ENCODE measurements at regions not wholly inside any gene's neighbourhood (a gene's known extent, or its start where the extent isn't known, plus 50 kb on each side); places are given as distances from the start of the nearest gene placed in this dataset.

DNA sequence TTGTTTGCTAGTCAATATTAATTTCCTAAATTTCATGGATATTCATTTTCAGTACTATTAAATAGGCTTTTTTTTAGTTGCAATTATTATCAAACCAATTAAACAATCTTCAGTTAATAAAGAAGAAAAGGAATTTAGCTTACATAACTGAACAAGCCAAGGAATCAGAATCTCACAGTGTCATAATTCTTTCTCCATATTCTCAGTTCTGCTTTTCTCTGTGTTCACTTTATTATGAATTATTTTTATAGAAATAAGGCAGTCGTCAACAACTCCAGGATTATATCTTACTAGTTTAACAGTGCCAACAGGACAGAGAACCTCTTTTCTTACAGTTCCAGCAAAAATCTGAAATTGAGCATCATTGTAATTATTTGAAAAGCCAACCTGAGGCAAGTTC, 221.7 kb downstream of the CGGBP1 start:
- Histone ChIP-seq H4K20me1 (ENCODE audit: insufficient read depth, low read length) (no peaks in the 10 kb centered on the region), H3K9ac (ENCODE audit: insufficient read depth, low read depth, low read length) (no peak overlapping the region), H3K4me3 (replicated peaks in 1 of 3; ENCODE audit: insufficient read depth in 1 of 3, low read depth in 2 of 3, low read length in 3 of 3) (no peak overlapping the region), H3K4me1 (ENCODE audit: insufficient read depth, low read length) (no peaks in the 10 kb centered on the region), H3K27ac (ENCODE audit: extremely low read length, insufficient read depth, low read length) (no peak overlapping the region), H3K27me3 (ENCODE audit: control insufficient read depth in 1 of 2, insufficient read depth in 2 of 2, low read length in 2 of 2) (no peaks in the 10 kb centered on the region), H2AFZ (ENCODE audit: low read length) (no peak overlapping the region), H3K9me3 (ENCODE audit: low read length) (no peaks in the 10 kb centered on the region), H3K4me2 (ENCODE audit: low read depth, low read length) (no peak overlapping the region), H3K79me2 (ENCODE audit: insufficient read depth, low read length) (no peaks in the 10 kb centered on the region), H3K36me3 (replicated peaks in 1 of 2; ENCODE audit: control insufficient read depth in 1 of 2, insufficient read depth in 2 of 2, low read length in 2 of 2) (no peaks in the 10 kb centered on the region)
- no peak for DNase-seq (ENCODE audit: low spot score)
- no TSS peak for BruUV-seq (replicated peaks)
- intact Hi-C loops (cut with micrococcal nuclease; ENCODE audit: unreplicated experiment): no loop called here
- POLR2A ChIA-PET: no interaction called here
- in situ Hi-C loops (cut with HindIII; ENCODE audit: extremely low pct_ligation_motif_present, low pct_unique_long_range_greater_than_20kb): no loop called here
- TF ChIP-seq ZNF503 (CRISPR knock-in tag; IDR thresholded peaks at IDR 0.05) (no peak), ZNF598 (CRISPR knock-in tag; IDR thresholded peaks at IDR 0.05; ENCODE audit: borderline replicate concordance) (no peak), KDM4B (CRISPR knock-in tag; IDR thresholded peaks at IDR 0.05) (no peak), ZNF207 (IDR thresholded peaks at IDR 0.05; ENCODE audit: borderline replicate concordance) (no peak), SIN3A (IDR thresholded peaks at IDR 0.05; ENCODE audit: borderline replicate concordance, low read depth, low read length) (no peak), IRF9 (CRISPR knock-in tag; IDR thresholded peaks at IDR 0.05; ENCODE audit: borderline replicate concordance) (no peak), ZNF446 (CRISPR knock-in tag; IDR thresholded peaks at IDR 0.05) (no peak), ZKSCAN8 (CRISPR knock-in tag; IDR thresholded peaks at IDR 0.05; ENCODE audit: borderline replicate concordance) (no peak), KDM6A (CRISPR knock-in tag; IDR thresholded peaks at IDR 0.05; ENCODE audit: low read depth) (no peak), GMEB2 (CRISPR knock-in tag; IDR thresholded peaks at IDR 0.05; ENCODE audit: low read depth) (no peak), TEF (CRISPR knock-in tag; IDR thresholded peaks at IDR 0.05) (no peak), SP5 (CRISPR knock-in tag; IDR thresholded peaks at IDR 0.05; ENCODE audit: borderline replicate concordance, low read depth) (no peak)
- TF ChIP-seq, protein P1, sequence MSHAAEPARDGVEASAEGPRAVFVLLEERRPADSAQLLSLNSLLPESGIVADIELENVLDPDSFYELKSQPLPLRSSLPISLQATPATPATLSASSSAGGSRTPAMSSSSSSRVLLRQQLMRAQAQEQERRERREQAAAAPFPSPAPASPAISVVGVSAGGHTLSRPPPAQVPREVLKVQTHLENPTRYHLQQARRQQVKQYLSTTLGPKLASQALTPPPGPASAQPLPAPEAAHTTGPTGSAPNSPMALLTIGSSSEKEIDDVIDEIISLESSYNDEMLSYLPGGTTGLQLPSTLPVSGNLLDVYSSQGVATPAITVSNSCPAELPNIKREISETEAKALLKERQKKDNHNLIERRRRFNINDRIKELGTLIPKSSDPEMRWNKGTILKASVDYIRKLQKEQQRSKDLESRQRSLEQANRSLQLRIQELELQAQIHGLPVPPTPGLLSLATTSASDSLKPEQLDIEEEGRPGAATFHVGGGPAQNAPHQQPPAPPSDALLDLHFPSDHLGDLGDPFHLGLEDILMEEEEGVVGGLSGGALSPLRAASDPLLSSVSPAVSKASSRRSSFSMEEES (CRISPR knock-in tag; IDR thresholded peaks at IDR 0.05): no peak
- TF ChIP-seq, protein P2, sequence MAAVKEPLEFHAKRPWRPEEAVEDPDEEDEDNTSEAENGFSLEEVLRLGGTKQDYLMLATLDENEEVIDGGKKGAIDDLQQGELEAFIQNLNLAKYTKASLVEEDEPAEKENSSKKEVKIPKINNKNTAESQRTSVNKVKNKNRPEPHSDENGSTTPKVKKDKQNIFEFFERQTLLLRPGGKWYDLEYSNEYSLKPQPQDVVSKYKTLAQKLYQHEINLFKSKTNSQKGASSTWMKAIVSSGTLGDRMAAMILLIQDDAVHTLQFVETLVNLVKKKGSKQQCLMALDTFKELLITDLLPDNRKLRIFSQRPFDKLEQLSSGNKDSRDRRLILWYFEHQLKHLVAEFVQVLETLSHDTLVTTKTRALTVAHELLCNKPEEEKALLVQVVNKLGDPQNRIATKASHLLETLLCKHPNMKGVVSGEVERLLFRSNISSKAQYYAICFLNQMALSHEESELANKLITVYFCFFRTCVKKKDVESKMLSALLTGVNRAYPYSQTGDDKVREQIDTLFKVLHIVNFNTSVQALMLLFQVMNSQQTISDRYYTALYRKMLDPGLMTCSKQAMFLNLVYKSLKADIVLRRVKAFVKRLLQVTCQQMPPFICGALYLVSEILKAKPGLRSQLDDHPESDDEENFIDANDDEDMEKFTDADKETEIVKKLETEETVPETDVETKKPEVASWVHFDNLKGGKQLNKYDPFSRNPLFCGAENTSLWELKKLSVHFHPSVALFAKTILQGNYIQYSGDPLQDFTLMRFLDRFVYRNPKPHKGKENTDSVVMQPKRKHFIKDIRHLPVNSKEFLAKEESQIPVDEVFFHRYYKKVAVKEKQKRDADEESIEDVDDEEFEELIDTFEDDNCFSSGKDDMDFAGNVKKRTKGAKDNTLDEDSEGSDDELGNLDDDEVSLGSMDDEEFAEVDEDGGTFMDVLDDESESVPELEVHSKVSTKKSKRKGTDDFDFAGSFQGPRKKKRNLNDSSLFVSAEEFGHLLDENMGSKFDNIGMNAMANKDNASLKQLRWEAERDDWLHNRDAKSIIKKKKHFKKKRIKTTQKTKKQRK (IDR thresholded peaks at IDR 0.05; ENCODE audit: low read length): no peak
- 0% methylated on average over 1 of the region's 1 CpG for WGBS (ENCODE audit: low lambda C conversion rate)
- ATAC-seq: no peak
- FAIRE-seq: no peak
- CTCF ChIA-PET (ENCODE audit: low intra/inter-chr PET ratio, low total read pairs): no interaction called here

Measured in HepG2 (cell line).